DMS 273 (cell line): ENCODE measurements at regions not wholly inside any gene's neighbourhood (a gene's known extent, or its start where the extent isn't known, plus 50 kb on each side); places are given as distances from the start of the nearest gene placed in this dataset.
A peak's percentile ranks its signal among the peaks of the same experiment; 100 is the strongest.

Experiments
- DNase-seq: peaks from one replicate; lab custom pipeline; 2025; ENCODE audit not compliant: unreplicated experiment; lab: John Stamatoyannopoulos, UW

GRCh38 chr2:52964916-52965530 lies 802.6 kb upstream of the CHAC2 start:
- DNase-seq: no peak

- DNase-seq: no peak
Observed at GRCh38 chr2:52961403-52961802, 806.2 kb upstream of the CHAC2 start.

- DNase-seq: no peak
Observed at GRCh38 chr2:52960881-52961280, 806.7 kb upstream of the CHAC2 start.

- no peak for DNase-seq
Observed at GRCh38 chr2:52959801-52960200, 807.8 kb upstream of the CHAC2 start.

- no peak for DNase-seq
Observed at GRCh38 chr2:52956766-52957165, 810.8 kb upstream of the CHAC2 start.

GRCh38 chr2:52956118-52956517 lies 811.5 kb upstream of the CHAC2 start:
- no peak for DNase-seq

GRCh38 chr2:52955079-52955478 lies 812.5 kb upstream of the CHAC2 start:
- DNase-seq: no peak

GRCh38 chr2:52940101-52940500 lies 827.5 kb upstream of the CHAC2 start:
- no peak for DNase-seq

GRCh38 chr2:52939250-52939649 lies 828.4 kb upstream of the CHAC2 start:
- no peak for DNase-seq

GRCh38 chr2:52936029-52936428 lies 831.6 kb upstream of the CHAC2 start:
- DNase-seq: no peak

- DNase-seq: no peak
Observed at GRCh38 chr2:52934920-52935640, 832.5 kb upstream of the CHAC2 start.

- no peak for DNase-seq
Observed at GRCh38 chr2:52934323-52934898, 833.2 kb upstream of the CHAC2 start.

- no peak for DNase-seq
Observed at GRCh38 chr2:52933878-52934277, 833.7 kb upstream of the CHAC2 start.

GRCh38 chr2:52931660-52932059 lies 835.9 kb upstream of the CHAC2 start:
- DNase-seq: no peak

- DNase-seq: no peak
Observed at GRCh38 chr2:52929412-52929811, 838.2 kb upstream of the CHAC2 start.

GRCh38 chr2:52919673-52920072 lies 847.9 kb upstream of the CHAC2 start:
- DNase-seq: no peak

GRCh38 chr2:52918551-52918950 lies 849.1 kb upstream of the CHAC2 start:
- DNase-seq: no peak

GRCh38 chr2:52916981-52917380 lies 850.6 kb upstream of the CHAC2 start:
- DNase-seq: peak; percentile 11

GRCh38 chr2:52904355-52904891 lies 863.2 kb upstream of the CHAC2 start:
- DNase-seq: no peak

GRCh38 chr2:52897511-52898044 lies 870.0 kb upstream of the CHAC2 start:
- DNase-seq: no peak

GRCh38 chr2:52895726-52896340 lies 871.8 kb upstream of the CHAC2 start:
- DNase-seq: no peak

- DNase-seq: no peak
Observed at GRCh38 chr2:52886556-52886955, 881.0 kb upstream of the CHAC2 start.
